ENCODE measurements at regions not wholly inside any gene's neighbourhood (a gene's known extent, or its start where the extent isn't known, plus 50 kb on each side); places are given as distances from the start of the nearest gene placed in this dataset.

- DNase-seq (ENCODE audit: low read depth in 2 of 2) = no peak
Measured at GRCh38 chr10:3016016-3016415, 51.3 kb upstream of the PFKP start.

- no peak for DNase-seq (ENCODE audit: low read depth in 2 of 2)
Measured at GRCh38 chr10:3014968-3015367, 52.4 kb upstream of the PFKP start.

- DNase-seq (ENCODE audit: low read depth in 2 of 2) = no peak
Measured at GRCh38 chr10:3012223-3012622, 55.1 kb upstream of the PFKP start.

- DNase-seq (ENCODE audit: low read depth in 2 of 2) = no peak
Measured at GRCh38 chr10:3010816-3011460, 56.4 kb upstream of the PFKP start.

GRCh38 chr10:3010334-3010733 is 57.0 kb upstream of the PFKP start:
- no peak for DNase-seq (ENCODE audit: low read depth in 2 of 2)

GRCh38 chr10:3009341-3009740 is 58.0 kb upstream of the PFKP start:
- no peak for DNase-seq (ENCODE audit: low read depth in 2 of 2)

- no peak for DNase-seq (ENCODE audit: low read depth in 2 of 2)
Measured at GRCh38 chr10:3008518-3009195, 58.7 kb upstream of the PFKP start.

- DNase-seq (ENCODE audit: low read depth in 2 of 2) = no peak
Measured at GRCh38 chr10:3006607-3007006, 60.7 kb upstream of the PFKP start.

GRCh38 chr10:3006093-3006492 is 61.3 kb upstream of the PFKP start:
- no peak for DNase-seq (ENCODE audit: low read depth in 2 of 2)

- peak in 1 of 2 donors; percentile 1 for DNase-seq (ENCODE audit: low read depth in 2 of 2)
Measured at GRCh38 chr10:3002304-3002703, 65.0 kb upstream of the PFKP start.

GRCh38 chr10:3000048-3000447 is 67.3 kb upstream of the PFKP start:
- DNase-seq (ENCODE audit: low read depth in 2 of 2) = no peak

- DNase-seq (ENCODE audit: low read depth in 2 of 2) = no peak
Measured at GRCh38 chr10:2994221-2994961, 73.0 kb upstream of the PFKP start.

- no peak for DNase-seq (ENCODE audit: low read depth in 2 of 2)
Measured at GRCh38 chr10:2993636-2994035, 73.7 kb upstream of the PFKP start.

- DNase-seq (ENCODE audit: low read depth in 2 of 2) = no peak
Measured at GRCh38 chr10:2992401-2993198, 74.7 kb upstream of the PFKP start.

GRCh38 chr10:2990764-2991163 is 76.6 kb upstream of the PFKP start:
- no peak for DNase-seq (ENCODE audit: low read depth in 2 of 2)

- no peak for DNase-seq (ENCODE audit: low read depth in 2 of 2)
Measured at GRCh38 chr10:2989292-2989947, 77.9 kb upstream of the PFKP start.

GRCh38 chr10:2987185-2987768 is 80.1 kb upstream of the PFKP start:
- DNase-seq (ENCODE audit: low read depth in 2 of 2) = no peak

GRCh38 chr10:2986391-2986801 is 81.0 kb upstream of the PFKP start:
- no peak for DNase-seq (ENCODE audit: low read depth in 2 of 2)

GRCh38 chr10:2985729-2986232 is 81.6 kb upstream of the PFKP start:
- no peak for DNase-seq (ENCODE audit: low read depth in 2 of 2)

- no peak for DNase-seq (ENCODE audit: low read depth in 2 of 2)
Measured at GRCh38 chr10:2984682-2985081, 82.7 kb upstream of the PFKP start.

- no peak for DNase-seq (ENCODE audit: low read depth in 2 of 2)
Measured at GRCh38 chr10:2982146-2982545, 85.2 kb upstream of the PFKP start.

Measured in stimulated activated CD4-positive, alpha-beta T cell treated with anti-CD3 and anti-CD28 coated beads, Interleukin-4, amount 100 ng/mL, for 48 hours (primary cell).